ENCODE measurements at regions not wholly inside any gene's neighbourhood (a gene's known extent, or its start where the extent isn't known, plus 50 kb on each side); places are given as distances from the start of the nearest gene placed in this dataset.
A peak's percentile ranks its signal among the peaks of the same experiment; 100 is the strongest.

DNA sequence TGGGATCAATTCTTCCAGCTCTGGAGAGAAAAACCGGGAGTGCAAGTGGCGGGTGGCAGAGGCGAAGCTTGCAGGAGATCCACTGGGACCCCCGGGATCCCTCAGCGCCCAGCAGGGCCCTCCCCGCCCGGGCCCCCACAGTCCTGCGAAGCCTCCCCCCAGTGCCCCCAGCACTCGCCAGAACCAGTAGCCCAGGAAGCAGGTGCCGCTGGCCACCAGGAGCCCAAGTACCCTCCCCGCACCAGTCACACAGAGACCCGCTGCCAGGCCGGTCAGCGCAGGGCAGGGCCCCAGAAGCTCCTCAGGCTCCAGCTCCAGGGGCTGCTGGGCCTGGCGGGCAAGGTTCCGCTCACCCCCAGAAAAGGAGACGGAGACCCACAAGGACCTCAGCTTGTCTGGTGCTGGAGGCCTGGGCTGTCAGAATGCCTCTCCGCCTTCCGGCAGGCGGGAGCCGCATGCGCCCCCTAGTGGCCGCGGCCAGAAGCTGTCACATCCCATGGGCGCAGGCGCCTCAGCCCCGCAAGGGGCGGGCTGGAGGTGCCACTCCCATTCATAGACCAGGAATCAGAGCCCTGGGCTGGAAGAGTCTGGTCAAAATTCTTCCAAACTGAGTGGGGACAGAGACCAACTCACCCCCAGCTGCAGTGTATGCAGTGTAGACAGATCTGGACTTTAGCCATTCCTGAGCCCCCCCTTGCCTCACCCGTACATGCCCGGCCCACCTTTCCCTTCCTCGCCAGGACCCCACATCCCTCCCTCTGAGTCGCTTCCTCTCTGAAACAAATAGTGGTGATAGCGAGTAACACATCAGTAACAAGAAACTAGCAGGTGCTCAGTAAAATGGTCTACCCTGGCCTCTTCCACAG, 1002.3 kb downstream of the KCNJ18 start:
- Histone ChIP-seq H3K27me3 (replicated peaks) (no peaks in the 10 kb centered on the region), H3K27ac (no peak overlapping the region), H3K4me3 (ENCODE audit: low read depth, low read length) (no peak overlapping the region), H3K36me3 (replicated peaks) (no peaks in the 10 kb centered on the region)
- TF ChIP-seq, protein P1, sequence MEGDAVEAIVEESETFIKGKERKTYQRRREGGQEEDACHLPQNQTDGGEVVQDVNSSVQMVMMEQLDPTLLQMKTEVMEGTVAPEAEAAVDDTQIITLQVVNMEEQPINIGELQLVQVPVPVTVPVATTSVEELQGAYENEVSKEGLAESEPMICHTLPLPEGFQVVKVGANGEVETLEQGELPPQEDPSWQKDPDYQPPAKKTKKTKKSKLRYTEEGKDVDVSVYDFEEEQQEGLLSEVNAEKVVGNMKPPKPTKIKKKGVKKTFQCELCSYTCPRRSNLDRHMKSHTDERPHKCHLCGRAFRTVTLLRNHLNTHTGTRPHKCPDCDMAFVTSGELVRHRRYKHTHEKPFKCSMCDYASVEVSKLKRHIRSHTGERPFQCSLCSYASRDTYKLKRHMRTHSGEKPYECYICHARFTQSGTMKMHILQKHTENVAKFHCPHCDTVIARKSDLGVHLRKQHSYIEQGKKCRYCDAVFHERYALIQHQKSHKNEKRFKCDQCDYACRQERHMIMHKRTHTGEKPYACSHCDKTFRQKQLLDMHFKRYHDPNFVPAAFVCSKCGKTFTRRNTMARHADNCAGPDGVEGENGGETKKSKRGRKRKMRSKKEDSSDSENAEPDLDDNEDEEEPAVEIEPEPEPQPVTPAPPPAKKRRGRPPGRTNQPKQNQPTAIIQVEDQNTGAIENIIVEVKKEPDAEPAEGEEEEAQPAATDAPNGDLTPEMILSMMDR (IDR thresholded peaks at IDR 0.05; ENCODE audit: low read depth, low read length, missing control alignments) = no peak
- DNase-seq = no peak
- in situ Hi-C loops (cut with HindIII; ENCODE audit: low pct_ligation_motif_present, low sequenced_read_pairs) = no loop called here

DNA sequence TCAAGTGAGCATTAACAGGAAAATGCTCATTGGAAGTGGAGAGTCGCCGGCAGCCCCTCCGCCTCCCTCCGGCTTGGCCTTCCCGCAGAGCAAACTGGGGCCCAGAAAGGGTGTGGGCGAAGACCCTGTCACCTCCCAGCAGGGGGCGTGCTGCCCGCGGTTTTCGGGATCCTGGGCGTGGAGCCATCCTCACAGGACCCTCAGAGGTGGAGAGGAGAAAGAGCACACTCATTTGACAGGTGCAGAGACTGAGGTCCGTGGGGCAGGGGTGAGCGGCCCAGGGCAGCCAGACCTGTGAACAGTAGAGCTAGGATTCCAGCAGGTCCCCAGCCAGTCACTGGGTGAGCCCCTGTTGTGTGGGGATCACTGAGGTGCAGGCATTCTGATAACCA, 1002.9 kb downstream of the KCNJ18 start:
- Histone ChIP-seq H3K36me3 (replicated peaks) (no peaks in the 10 kb centered on the region), H3K27me3 (replicated peaks) (no peaks in the 10 kb centered on the region), H3K4me3 (ENCODE audit: low read depth, low read length) (no peak overlapping the region), H3K27ac (no peak overlapping the region)
- DNase-seq = no peak
- in situ Hi-C loops (cut with HindIII; ENCODE audit: low pct_ligation_motif_present, low sequenced_read_pairs) = no loop called here
- TF ChIP-seq, protein P1 (IDR thresholded peaks at IDR 0.05; ENCODE audit: low read depth, low read length, missing control alignments) = no peak

DNA sequence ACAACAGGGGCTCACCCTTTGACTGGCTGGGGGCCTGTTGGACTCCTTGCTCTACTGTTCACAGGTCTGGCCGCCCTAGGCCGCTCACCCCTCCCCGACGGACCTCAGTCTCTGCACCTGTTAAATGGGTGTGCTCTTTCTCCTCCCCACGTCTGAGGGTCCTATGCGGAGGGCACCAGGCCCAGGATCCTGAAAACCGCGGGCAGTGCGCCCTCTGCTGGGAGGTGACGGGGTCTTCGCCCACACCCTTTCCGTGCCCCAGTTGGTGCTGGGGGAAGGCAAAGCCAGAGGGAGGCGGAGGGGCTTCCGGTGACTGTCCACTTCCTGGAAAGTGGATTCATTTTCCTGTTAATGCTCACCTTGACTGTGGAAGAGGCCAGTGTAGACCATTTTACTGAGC, 1010.9 kb downstream of the KCNJ18 start:
- DNase-seq = no peak
- TF ChIP-seq, protein P1 (IDR thresholded peaks at IDR 0.05; ENCODE audit: low read depth, low read length, missing control alignments) = peak; percentile 21
- no peak overlapping the region for H3K4me3 ChIP-seq (ENCODE audit: low read depth, low read length)
- no peaks in the 10 kb centered on the region for H3K36me3 ChIP-seq (replicated peaks)
- H3K27ac ChIP-seq = no peak overlapping the region
- in situ Hi-C loops (cut with HindIII; ENCODE audit: low pct_ligation_motif_present, low sequenced_read_pairs) = no loop called here
- no peaks in the 10 kb centered on the region for H3K27me3 ChIP-seq (replicated peaks)

DNA sequence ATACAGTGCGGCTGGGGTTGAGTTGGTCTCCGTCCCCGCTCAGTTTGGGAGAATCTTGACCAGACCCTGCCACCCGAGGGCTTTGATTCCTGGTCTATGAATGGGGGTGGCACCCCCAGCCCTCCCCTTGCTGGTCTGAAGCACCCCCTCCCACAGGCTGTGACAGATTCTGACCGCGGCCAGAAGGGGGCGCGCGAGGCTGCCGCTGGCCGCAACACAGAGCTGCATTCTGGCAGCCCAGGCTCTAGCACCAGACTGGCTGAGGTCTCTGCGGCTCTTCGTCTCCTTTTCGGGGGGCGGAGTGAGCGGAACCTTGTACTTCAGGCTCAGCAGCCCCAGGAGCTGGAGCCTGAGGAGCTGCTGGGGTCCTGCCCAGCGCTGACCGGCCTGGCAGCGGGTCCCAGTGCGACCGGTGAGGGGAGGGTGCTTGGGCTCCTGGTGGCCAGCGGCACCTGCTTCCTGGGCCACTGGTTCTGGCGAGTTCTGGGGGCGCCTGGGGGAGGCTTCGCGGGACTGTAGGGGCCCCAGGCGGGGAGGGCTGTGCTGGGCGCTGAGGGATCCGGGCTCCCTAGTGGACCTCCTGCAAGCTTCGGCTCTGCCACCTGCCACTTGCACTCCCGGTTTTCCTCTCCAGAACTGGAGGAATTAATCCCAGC, 1011.6 kb downstream of the KCNJ18 start:
- Histone ChIP-seq H3K4me3 (ENCODE audit: low read depth, low read length) (no peak overlapping the region), H3K27me3 (replicated peaks) (no peaks in the 10 kb centered on the region), H3K27ac (no peak overlapping the region), H3K36me3 (replicated peaks) (no peaks in the 10 kb centered on the region)
- DNase-seq = no peak
- in situ Hi-C loops (cut with HindIII; ENCODE audit: low pct_ligation_motif_present, low sequenced_read_pairs) = no loop called here
- TF ChIP-seq, protein P1 (IDR thresholded peaks at IDR 0.05; ENCODE audit: low read depth, low read length, missing control alignments) = peak; percentile 11

DNA sequence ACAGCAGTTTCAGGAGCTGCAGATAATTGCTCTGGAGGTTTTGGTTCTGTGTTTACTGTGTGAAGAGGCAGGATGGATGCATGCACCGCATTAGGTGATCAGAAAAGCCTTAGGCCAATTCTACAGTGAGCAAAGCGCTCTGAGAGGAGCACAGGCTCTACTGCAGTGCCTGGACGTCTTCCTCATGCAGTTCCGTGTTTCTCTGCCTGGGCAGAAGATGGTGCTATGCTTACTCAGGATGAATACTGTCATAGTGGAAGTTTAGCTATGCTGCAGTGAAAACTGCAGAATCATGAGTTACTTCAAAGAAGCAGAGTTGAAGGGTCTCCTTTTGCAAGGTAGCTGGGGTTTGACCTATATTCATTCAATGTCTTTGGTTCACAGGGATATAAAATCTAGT, 1012.4 kb downstream of the KCNJ18 start:
- in situ Hi-C loops (cut with HindIII; ENCODE audit: low pct_ligation_motif_present, low sequenced_read_pairs) = no loop called here
- no peak for DNase-seq
- no peak overlapping the region for H3K27ac ChIP-seq
- no peaks in the 10 kb centered on the region for H3K27me3 ChIP-seq (replicated peaks)
- TF ChIP-seq, protein P1 (IDR thresholded peaks at IDR 0.05; ENCODE audit: low read depth, low read length, missing control alignments) = no peak
- H3K36me3 ChIP-seq (replicated peaks) = no peaks in the 10 kb centered on the region
- no peak overlapping the region for H3K4me3 ChIP-seq (ENCODE audit: low read depth, low read length)

All from brain microvascular endothelial cell (primary cell).